ENCODE measurements at regions not wholly inside any gene's neighbourhood (a gene's known extent, or its start where the extent isn't known, plus 50 kb on each side); places are given as distances from the start of the nearest gene placed in this dataset.

DNA sequence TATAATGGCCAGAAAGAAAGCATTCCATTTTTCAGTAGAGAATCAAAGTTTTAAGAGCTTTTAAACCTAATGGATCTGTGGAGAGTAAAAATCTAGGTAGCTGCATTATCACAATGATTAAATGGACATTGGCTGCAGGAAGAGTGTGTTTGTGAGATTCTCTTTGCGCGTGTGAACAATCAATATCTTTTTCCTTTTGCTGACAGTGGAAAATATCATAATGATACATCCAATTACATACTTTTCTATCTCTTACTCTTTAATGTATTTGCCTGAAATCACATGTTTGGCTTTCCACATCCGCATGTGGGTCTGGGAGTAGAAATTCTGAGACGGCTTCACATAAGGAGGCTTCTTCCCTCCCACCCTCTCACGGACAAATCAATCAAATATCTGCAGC is 69.8 kb upstream of the DUSP22 start:
- TF ChIP-seq, protein P1, sequence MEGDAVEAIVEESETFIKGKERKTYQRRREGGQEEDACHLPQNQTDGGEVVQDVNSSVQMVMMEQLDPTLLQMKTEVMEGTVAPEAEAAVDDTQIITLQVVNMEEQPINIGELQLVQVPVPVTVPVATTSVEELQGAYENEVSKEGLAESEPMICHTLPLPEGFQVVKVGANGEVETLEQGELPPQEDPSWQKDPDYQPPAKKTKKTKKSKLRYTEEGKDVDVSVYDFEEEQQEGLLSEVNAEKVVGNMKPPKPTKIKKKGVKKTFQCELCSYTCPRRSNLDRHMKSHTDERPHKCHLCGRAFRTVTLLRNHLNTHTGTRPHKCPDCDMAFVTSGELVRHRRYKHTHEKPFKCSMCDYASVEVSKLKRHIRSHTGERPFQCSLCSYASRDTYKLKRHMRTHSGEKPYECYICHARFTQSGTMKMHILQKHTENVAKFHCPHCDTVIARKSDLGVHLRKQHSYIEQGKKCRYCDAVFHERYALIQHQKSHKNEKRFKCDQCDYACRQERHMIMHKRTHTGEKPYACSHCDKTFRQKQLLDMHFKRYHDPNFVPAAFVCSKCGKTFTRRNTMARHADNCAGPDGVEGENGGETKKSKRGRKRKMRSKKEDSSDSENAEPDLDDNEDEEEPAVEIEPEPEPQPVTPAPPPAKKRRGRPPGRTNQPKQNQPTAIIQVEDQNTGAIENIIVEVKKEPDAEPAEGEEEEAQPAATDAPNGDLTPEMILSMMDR (IDR thresholded peaks at IDR 0.05): no peak
- Mint-ChIP-seq H3K4me3 (no peak overlapping the region), H3K27me3 (ENCODE audit: low read depth, poor library complexity) (peaks cover 21% of the 10 kb centered on the region), H3K4me1 (peaks cover 78% of the 10 kb centered on the region), H3K9me3 (peaks cover 7% of the 10 kb centered on the region), H3K27ac (no peak overlapping the region), H3K36me3 (ENCODE audit: low read depth) (no peaks in the 10 kb centered on the region)
- DNase-seq: no peak

DNA sequence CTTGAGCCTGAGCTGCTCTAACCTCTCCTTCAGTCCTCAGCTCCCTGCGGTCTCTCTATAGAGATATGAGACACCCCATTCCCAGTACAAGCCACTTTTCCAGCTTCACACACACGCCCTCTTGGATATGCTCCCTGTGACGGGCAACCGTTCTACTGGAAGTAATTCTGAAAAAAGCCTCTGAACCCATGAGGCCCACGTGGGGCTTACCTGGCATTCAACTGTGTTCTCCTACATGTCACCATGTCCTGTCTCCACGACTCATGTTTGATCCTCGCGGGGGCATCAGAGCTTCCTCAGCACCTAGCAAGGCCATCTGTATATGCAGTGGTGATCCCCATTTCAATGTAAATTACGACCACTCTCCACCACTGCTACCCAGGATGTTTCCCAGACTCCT is 69.2 kb upstream of the DUSP22 start:
- TF ChIP-seq, protein P1 (IDR thresholded peaks at IDR 0.05): no peak
- peaks cover 17% of the 10 kb centered on the region for H3K27me3 Mint-ChIP-seq (ENCODE audit: low read depth, poor library complexity)
- H3K36me3 Mint-ChIP-seq (ENCODE audit: low read depth): no peaks in the 10 kb centered on the region
- peaks cover 7% of the 10 kb centered on the region for H3K9me3 Mint-ChIP-seq
- peaks cover 77% of the 10 kb centered on the region for H3K4me1 Mint-ChIP-seq
- no peak for DNase-seq
- H3K27ac Mint-ChIP-seq: peak overlapping the region; percentile 73
- H3K4me3 Mint-ChIP-seq: no peak overlapping the region

DNA sequence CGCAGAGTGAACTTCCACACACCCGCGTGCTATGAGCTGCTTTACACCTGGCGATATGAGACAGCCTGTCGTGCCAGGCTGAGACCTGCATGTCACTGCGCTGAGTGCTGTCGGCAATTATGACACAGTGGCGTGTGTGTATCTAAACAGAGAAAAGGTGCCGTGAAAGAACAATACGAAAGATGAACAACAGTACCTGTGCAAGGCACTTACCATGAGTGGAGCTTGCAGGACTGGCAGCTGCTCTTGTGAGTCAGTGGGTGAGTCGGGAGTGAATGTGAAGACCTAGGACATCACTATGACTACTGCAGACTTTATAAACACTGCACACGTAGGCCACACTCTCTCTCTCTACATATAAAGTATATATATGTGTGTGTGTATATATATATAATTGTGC is 68.5 kb upstream of the DUSP22 start:
- H3K4me1 Mint-ChIP-seq: peaks cover 72% of the 10 kb centered on the region
- H3K27ac Mint-ChIP-seq: no peak overlapping the region
- no peak overlapping the region for H3K4me3 Mint-ChIP-seq
- peaks cover 7% of the 10 kb centered on the region for H3K9me3 Mint-ChIP-seq
- no peaks in the 10 kb centered on the region for H3K36me3 Mint-ChIP-seq (ENCODE audit: low read depth)
- H3K27me3 Mint-ChIP-seq (ENCODE audit: low read depth, poor library complexity): peaks cover 17% of the 10 kb centered on the region
- DNase-seq: no peak
- TF ChIP-seq, protein P1 (IDR thresholded peaks at IDR 0.05): no peak

DNA sequence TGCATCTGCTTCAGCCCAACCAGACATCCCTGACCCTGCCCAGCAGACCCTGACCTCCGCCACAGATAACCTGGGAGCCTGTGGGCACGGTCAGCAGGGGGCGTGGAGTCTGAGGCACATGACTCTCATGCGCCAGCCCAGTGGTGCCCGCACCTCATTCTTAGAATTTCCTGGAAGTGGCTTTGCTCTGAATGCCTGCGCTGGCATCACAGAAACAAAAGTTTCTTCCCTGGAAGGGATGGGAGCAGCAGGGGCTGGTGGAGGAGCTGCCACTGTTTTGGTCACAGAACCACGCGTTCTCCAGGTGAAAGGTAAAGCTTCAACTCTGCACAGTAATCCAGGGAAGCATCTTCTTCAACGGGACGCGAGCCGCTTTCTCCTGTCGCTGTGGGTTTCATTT is 67.9 kb upstream of the DUSP22 start:
- H3K27ac Mint-ChIP-seq: no peak overlapping the region
- H3K36me3 Mint-ChIP-seq (ENCODE audit: low read depth): no peaks in the 10 kb centered on the region
- peaks cover 7% of the 10 kb centered on the region for H3K9me3 Mint-ChIP-seq
- TF ChIP-seq, protein P1 (IDR thresholded peaks at IDR 0.05): no peak
- no peak for DNase-seq
- peaks cover 69% of the 10 kb centered on the region for H3K4me1 Mint-ChIP-seq
- no peak overlapping the region for H3K4me3 Mint-ChIP-seq
- H3K27me3 Mint-ChIP-seq (ENCODE audit: low read depth, poor library complexity): peaks cover 17% of the 10 kb centered on the region

DNA sequence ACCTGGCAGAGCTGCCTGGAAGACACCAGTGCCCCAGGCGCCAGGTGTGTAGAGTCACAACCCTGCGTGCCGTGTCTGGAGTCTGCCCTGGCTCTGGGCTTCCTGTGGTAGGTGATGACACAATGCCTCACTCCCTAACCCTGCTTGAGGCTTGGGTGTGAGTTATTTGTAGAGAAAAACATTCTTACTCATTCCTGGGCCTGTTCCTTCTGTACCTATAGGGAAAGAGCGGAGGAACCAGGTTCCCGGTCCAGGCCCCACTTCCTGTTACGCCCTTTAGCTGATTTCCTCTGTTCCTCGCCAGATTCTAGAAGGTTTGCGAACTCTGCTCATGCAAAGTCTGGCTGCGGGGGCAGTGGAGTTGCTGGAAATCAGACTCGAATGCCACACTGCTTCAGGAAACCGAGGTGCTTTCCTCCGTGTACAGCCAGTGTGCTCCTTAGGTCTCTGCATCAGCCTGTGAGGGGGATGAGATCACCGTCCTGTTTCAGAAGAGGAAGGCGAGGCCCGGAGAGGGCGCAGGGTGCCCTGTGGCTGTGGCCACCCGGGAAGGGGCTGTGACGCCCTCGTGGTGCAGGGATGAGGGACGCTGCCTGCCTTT is 67.1 kb upstream of the DUSP22 start:
- no peak overlapping the region for H3K27ac Mint-ChIP-seq
- no peak overlapping the region for H3K4me3 Mint-ChIP-seq
- H3K4me1 Mint-ChIP-seq: peaks cover 63% of the 10 kb centered on the region
- peaks cover 7% of the 10 kb centered on the region for H3K9me3 Mint-ChIP-seq
- no peaks in the 10 kb centered on the region for H3K36me3 Mint-ChIP-seq (ENCODE audit: low read depth)
- peaks cover 17% of the 10 kb centered on the region for H3K27me3 Mint-ChIP-seq (ENCODE audit: low read depth, poor library complexity)
- no peak for DNase-seq
- TF ChIP-seq, protein P1 (IDR thresholded peaks at IDR 0.05): no peak

DNA sequence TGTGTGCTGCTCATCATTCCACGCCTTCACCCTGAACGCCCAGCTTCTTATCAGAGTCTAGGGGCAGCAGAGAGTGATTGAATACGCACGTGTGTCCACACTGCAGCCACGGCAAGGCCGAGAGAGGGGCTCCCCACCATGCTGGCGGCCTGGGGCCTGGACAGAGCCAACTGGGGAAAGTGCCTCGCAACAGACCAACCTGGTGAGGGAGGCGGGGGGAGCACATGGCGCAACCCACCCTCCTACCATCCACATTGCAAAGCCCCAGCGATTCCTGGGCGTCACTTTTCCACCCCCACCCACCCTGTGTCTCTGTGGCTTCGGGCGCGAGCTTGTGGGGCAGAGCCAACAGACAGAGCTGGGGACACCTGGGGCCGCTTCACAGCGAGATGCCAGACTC is 66.4 kb upstream of the DUSP22 start:
- Mint-ChIP-seq H3K27ac (no peak overlapping the region), H3K36me3 (ENCODE audit: low read depth) (no peaks in the 10 kb centered on the region), H3K4me3 (no peak overlapping the region), H3K27me3 (ENCODE audit: low read depth, poor library complexity) (peaks cover 20% of the 10 kb centered on the region), H3K9me3 (peaks cover 7% of the 10 kb centered on the region), H3K4me1 (peaks cover 56% of the 10 kb centered on the region)
- no peak for DNase-seq
- TF ChIP-seq, protein P1 (IDR thresholded peaks at IDR 0.05): no peak

Data from nephron progenitor cell (in vitro differentiated cells).